HG03460 (cell line): ENCODE measurements at regions not wholly inside any gene's neighbourhood (a gene's known extent, or its start where the extent isn't known, plus 50 kb on each side); places are given as distances from the start of the nearest gene placed in this dataset.
"Not testable (repeated sequence)": the region's sequence is repeated elsewhere in the genome, so short reads cannot be mapped to it uniquely, and the experiment has no call there.

ENCODE experiments used
- ATAC-seq: cut with Tn5 transposase; IDR thresholded peaks from one replicate; pipeline ENCODE4 v1.9.1; 2021; ENCODE audit not compliant: unreplicated experiment

DNA sequence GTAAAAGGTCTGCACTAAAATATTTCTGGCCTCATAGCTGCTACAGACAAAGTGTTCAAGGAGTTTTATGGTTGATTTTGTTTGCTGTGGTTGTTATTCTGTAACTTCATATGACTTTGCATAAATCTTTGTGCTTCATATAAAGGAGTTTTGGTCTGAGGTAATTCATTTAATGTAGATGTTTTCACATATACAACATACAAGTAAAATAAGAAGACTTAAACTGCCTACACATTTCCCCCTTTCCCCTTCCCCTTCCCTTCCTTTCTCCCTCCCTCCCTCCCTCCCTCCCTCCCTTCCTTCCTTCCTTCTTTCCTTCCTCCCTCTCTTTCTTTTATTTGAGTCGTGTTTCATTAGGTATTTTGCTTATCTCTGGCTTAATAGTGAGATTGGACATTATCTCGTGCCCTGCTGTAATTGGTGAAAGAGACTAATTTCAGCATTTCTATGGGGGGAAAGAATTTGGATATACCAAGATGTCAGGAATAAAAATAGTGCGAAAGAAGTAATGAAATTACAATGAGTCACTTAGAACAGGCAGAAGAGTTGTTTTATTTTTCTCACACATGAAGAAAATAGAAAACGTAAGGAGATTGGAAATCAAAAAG, 144.9 kb upstream of the MAD2L1 start:
- no peak for ATAC-seq

GRCh38 chr4:120209706-120210105, 143.1 kb upstream of the MAD2L1 start:
- ATAC-seq, result no peak

GRCh38 chr4:120207021-120207420, 140.4 kb upstream of the MAD2L1 start:
- ATAC-seq, result no peak

- no peak for ATAC-seq
Measured at GRCh38 chr4:120202222-120202621, 135.6 kb upstream of the MAD2L1 start.

DNA sequence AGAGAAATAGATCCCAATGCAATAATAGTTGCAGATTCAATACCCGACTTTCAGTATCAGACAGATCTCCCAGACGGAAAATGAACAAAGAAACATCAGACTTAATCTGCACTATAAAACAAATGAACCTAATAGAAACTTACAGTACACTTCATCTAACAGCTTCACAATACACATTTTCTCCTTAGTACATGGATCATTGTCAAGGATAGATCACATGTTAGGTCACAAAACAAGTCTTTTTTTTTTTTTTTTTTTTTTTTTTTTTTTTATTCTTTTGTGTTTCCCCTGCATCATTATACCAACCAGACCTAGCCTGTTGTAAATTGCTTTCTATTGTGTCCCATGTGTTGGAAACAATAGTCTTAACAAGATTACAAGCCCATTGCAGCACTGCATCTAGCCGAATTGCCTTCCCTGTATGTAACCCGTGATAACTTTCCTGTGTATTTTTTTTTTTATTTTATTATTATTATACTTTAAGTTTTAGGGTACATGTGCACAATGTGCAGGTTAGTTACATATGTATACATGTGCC, 134.0 kb upstream of the MAD2L1 start:
- ATAC-seq, result not testable (repeated sequence)

GRCh38 chr4:120198411-120198810, 131.8 kb upstream of the MAD2L1 start:
- ATAC-seq, result no peak

DNA sequence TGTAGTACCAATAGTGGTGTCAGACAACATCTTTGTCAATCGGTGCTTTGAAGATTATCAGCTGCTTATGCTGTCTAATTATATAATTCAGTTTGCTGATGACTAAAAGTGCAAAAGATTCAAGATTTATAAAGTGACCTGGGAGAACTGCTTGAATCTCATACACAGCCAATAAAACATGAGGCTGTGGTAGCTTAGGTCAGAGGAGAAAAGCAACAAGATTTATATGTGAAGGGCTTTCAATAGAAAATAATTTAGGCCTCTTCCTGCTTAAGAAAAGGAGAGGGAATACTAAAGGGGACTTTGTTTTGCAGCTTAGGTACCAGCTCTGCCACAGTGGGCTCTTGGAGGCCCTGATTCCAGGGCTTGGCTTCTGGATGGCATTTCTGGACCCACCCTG, 111.0 kb upstream of the MAD2L1 start:
- ATAC-seq, result no peak

GRCh38 chr4:120175272-120175671, 108.6 kb upstream of the MAD2L1 start:
- no peak for ATAC-seq

DNA sequence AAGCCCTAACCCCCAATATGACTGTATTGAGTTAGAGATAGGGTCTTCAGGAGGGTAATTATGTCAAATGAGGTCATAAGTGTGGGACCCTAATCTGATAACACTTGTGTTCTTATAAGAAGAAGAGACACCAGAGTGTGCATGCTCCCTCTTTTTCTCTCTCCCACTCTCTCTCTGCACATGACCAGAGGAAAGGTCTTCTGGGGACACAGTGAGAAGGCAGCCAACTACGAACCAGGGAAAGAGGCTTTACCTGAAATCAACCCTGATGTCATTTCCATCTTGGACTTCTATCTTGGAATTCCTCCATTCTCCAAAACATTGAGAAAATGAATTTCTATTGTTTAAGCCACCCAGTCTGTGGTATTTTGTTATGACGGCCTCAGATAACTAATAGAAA, 97.2 kb upstream of the MAD2L1 start:
- ATAC-seq, result no peak

DNA sequence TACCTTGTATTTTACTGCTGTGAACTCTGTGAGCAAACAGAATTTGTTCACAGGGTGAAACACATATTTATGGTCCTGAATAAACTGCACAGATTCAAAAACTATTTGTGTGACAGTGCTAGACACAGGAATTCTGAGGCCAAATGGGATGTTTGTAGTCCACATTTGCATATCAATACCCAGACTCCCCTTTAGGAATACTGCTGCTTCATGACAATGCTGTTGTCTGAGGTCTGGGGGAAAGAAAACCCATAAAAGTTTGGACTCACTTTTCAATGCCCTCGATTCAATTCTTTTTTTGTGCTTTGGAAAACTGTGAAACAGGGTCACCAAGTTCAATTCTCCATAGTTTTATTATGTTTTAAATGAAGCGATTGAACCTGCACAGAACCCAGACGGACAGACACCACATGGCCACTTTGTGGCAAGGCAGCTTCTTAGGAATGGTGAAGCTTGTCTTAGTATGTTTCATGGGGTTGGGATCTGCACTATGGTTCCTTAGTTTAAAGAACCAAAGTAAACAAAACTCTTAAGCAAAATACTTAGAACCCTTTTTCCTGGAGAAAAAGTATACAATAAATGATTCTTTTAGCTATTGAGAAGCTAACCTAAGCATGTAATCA, 92.3 kb upstream of the MAD2L1 start:
- no peak for ATAC-seq

GRCh38 chr4:120158046-120158445, 91.4 kb upstream of the MAD2L1 start:
- no peak for ATAC-seq

- no peak for ATAC-seq
Measured at GRCh38 chr4:120156120-120156718, 89.6 kb upstream of the MAD2L1 start.

DNA sequence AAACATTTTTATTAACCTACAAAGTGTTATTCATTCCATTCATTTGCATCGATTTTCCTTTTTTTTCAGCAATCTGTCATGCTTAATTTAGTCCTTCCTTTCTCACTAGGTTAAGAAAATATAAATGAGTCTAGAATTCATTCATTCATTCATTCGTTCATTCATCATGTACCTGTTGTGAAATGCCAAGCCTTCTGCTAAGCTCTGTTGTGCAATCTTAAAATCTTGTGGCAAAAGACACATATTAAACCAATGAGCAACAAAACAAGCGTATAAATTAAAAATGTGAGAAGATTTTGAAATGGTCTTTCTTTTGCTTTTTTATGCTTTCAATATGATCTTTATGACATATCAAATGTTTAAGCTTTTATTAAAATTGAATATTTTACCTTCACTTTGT, 88.6 kb upstream of the MAD2L1 start:
- no peak for ATAC-seq

DNA sequence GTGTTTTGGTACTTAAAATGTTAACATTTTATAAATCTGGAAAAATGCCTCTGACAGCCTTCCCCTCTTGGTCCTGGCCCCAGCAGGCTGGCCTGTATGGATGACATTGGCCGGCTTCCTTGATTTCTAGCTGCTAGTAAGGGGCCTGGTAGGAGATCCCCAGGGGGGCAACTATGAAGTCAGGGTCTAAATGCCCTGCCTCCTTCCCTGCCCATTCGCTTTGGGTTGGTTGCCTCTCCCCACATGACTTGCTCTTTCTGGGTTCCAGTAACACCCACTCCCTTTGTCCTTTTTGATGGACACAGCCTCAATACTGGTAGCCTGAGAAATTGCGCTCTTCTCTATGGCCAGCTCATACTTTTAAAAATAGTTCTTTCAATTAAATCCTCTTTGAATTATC, 78.0 kb upstream of the MAD2L1 start:
- no peak for ATAC-seq

DNA sequence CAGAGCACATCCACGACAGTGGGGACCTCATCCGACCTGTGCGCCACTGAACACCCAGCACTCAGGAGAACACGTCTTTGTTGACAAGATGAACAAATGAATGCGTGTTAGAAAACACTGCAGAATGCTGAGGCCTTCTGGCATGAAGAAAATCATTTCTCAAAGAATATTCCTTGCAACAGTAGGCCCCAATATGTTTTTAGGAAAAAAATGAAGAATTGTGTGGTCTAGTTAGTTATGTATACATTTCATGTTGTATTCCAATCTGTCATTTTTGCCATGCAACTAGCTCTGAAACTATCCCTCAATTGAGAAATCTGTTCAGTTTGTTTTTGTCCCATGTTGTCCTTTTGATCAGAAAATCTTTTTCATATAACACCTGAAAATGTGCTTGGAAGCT, 77.4 kb upstream of the MAD2L1 start:
- ATAC-seq, result no peak

DNA sequence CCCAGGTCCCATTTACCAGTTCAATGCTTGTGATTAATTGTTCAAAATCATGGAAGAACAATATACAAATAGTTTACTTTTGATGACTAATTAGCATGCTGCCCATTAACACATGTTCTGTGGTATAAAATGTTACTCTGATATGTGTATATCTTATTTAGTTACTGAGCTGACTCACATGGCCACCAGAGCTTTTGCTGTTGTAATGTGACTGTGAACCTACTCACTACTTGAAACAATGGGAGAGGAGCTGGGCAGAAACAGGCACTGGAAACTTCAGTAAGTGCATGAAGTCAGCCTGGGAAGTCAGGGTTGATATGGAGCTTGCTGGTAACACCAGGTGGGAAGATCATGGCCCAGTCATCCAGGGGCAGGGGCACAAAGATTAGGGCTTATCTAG, 72.7 kb upstream of the MAD2L1 start:
- ATAC-seq, result no peak

- no peak for ATAC-seq
Measured at GRCh38 chr4:120132935-120133334, 66.3 kb upstream of the MAD2L1 start.

DNA sequence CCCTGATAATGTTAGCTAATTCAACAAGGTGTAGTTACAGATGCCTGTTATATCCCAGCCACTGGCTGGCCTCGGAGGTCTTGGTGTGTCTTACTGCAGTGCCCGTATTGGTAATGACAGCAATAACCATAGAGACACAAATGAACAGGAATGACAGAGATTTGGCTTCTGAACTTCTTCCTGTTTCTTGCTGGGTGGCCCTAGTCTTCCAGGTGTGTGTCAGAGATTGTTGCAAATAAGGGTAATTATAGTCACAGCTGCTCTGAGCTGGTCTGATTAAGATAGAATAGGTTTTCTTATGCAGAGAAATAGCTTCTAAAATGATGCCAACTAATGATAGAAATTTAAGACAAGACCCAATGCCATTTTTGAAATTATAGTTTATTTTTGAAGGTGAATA, 64.1 kb upstream of the MAD2L1 start:
- ATAC-seq, result no peak
